GM13977 (cell line): ENCODE measurements at regions not wholly inside any gene's neighbourhood (a gene's known extent, or its start where the extent isn't known, plus 50 kb on each side); places are given as distances from the start of the nearest gene placed in this dataset.

Experiments used
- DNase-seq: peaks from one replicate; pipeline ENCODE4 v3.0.0; 2012; ENCODE audit warnings: low spot score
- CTCF ChIP-seq: IDR thresholded peaks from 2 replicates; pipeline ENCODE4 v1.5.1; 2012; ENCODE audit warnings: mild to moderate bottlenecking, control low read depth; ENCODE audit not compliant: insufficient read depth; ENCODE audit errors: extremely low read depth, missing control alignments
- in situ Hi-C: fragments of 300-500 bp; cut with MboI; formaldehyde crosslinking; loops from one replicate; pipeline ENCODE4 v1.12.0; 2022; ENCODE audit warnings: low sequenced_read_pairs, low pct_unique_long_range_greater_than_20kb, mixed read lengths, inconsistent platforms; ENCODE audit not compliant: unreplicated experiment

GRCh38 chr2:75964646-75965045 lies 253.9 kb upstream of the GCFC2 start:
- DNase-seq = no peak
- TF ChIP-seq CTCF = no peak
- in situ Hi-C loops = no loop called here

- in situ Hi-C loops = no loop called here
- TF ChIP-seq CTCF = no peak
- DNase-seq = no peak
Observed at GRCh38 chr2:75960472-75961009, 249.8 kb upstream of the GCFC2 start.

DNA sequence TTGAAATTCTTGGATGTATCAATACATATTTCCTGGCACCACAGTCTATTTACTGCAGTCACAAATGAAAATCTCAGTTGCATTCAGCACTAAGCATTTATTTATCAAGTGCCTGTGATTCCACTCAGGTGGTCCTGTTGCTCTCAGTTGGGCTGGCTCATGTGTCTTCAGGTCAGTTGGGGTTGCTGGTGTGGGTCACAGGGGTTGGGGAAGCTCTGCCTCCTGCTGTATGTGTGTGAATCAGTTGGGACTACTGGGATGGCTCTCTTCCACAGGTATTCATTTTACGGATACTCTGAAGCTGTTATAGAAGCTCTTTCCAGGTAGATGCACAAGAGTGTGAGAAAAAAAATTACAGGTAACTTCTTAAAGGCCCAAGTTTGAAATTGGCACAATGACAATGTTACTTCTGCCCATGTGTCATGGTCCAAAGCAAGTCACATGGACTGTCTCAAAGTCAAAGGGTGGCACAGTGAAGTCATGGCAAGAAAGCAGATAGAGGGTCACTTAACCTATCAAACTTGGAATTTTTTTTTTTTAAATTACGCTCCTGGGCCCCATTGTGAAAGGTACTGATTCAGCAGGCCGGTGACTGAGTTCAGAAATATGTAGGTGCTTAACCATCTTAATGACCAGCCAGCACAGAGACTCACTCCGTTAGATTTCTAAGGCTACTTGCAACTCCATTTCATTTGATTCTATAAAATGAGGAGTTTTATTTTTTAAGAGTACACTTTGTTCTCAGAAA lies 249.2 kb upstream of the GCFC2 start:
- TF ChIP-seq CTCF = no peak
- no peak for DNase-seq
- in situ Hi-C loops = no loop called here

DNA sequence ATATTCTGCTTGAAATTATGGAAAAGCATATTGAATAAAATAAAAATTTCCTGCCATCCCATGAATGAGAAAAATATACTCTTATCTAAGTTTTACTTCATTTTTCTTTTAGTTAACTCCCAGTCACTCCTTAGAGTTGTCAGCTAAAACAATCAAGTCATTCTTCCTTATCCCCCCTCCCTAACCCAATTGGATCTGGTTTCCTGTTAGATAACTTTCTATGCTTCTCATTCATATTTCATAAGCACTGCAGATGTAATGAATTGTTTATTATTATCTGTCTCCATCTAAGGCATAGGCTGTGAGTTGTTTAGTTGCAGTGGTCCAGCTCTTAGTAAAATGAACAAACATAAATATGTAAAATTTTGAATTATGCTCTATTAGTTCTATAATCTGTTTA lies 244.0 kb upstream of the GCFC2 start:
- in situ Hi-C loops = no loop called here
- DNase-seq = no peak
- TF ChIP-seq CTCF = no peak

- in situ Hi-C loops = no loop called here
- DNase-seq = no peak
- no peak for TF ChIP-seq CTCF
Observed at GRCh38 chr2:75952173-75952572, 241.5 kb upstream of the GCFC2 start.

- no peak for TF ChIP-seq CTCF
- in situ Hi-C loops = no loop called here
- DNase-seq = no peak
Observed at GRCh38 chr2:75949385-75950030, 238.8 kb upstream of the GCFC2 start.
